Mucosa of gallbladder (tissue), 1 donor: ENCODE measurements at regions not wholly inside any gene's neighbourhood (a gene's known extent, or its start where the extent isn't known, plus 50 kb on each side); places are given as distances from the start of the nearest gene placed in this dataset.
A peak's percentile ranks its signal among the peaks of the same experiment; 100 is the strongest.

Experiments
- DNase-seq: peaks from one replicate; pipeline ENCODE4 v3.0.0-alpha.2; 2020; ENCODE audit warnings: low spot score
- donor health status: DM: no; HTN: no; CAD: no.

DNA sequence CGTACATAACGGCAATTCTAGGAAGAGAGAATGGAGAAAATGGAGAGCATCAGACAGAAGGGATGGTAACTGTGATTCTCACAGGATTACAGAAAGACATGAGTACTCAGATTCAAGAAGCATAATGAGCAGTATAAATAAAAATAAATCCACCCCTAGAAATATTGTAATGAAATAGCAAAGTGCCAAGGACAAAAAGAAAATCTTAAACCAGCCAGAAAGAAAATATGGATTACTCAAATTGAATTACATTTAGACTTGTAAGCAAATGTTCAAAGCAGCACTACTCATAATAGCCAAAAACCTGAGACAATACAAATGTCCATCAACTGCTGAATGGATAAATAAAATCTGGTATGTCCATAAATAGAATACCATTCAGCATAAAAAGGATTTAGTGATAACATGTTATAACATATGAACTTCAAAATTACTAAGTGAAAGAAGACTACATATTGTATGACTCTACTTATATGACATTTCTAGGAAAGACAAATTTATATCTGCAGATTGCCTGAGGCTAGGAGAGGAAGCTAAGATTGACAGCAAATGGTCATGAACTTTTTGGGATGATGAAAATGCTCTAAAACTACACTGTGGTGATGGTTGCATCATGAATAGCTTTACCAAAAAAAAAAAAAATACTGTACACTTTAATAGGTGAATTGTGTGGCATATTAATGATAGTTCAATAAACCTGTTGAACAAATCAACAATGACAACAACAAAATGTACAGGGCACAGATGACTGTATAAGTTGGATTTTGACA, 63.4 kb upstream of the SPTBN1 start:
- DNase-seq: no peak

DNA sequence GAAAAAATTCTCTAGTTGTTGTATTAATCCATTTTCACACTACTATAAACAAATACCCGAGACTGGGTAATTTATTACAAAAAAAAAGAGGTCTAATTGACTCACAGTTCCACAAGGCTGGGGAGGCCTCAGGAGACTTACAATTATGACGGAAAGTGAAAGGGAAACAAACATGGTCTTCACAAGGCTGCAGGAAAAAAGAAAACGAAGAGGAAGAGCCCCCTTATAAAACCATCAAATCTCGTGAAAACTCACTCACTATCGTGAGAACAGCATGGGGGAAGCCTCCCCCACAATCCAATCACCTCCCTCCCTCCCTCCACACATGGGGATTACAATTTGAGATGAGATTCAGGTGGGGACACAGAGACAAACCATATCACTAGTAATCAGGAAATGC, 61.7 kb upstream of the SPTBN1 start:
- DNase-seq: no peak

DNA sequence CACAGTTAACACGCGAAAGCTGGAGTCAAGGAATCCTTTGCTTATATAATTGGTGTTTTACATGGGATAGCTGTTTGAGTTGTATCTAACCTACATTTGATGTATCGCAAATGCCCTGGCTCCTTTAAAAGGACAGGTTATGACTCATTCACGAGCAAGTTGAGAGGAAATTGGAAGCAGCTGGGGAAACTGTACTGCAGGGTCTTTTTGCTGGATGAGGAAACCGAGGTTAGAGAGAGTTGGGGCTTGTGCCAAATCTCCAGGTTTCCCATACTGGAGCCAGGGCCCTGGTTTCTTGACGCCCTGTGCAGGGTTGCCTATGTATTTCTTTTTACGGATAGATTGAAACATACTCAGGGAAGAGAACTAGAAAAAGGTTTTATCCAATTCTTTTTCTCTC, 60.0 kb upstream of the SPTBN1 start:
- no peak for DNase-seq

GRCh38 chr2:54396798-54397197, 59.3 kb upstream of the SPTBN1 start:
- DNase-seq: no peak

GRCh38 chr2:54397426-54397825, 58.7 kb upstream of the SPTBN1 start:
- DNase-seq: no peak

DNA sequence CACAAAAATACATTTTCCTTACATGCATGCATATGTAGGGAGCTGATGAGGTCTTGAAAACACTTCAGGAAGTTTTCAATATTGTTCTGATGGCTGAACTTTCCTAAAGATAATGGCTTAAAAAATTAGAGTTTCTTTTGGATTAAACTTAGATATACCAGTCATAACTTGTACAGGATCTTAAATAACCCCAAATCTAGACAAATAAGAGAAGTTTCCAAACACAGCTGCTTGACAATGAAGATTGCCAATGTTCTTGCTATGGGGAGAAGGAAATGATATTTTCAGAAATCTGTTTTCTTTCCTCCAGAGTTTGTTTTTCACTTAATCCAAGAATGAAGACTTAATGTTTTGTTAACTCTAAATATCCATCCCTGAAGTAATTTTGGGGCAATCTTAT, 54.6 kb upstream of the SPTBN1 start:
- no peak for DNase-seq

DNA sequence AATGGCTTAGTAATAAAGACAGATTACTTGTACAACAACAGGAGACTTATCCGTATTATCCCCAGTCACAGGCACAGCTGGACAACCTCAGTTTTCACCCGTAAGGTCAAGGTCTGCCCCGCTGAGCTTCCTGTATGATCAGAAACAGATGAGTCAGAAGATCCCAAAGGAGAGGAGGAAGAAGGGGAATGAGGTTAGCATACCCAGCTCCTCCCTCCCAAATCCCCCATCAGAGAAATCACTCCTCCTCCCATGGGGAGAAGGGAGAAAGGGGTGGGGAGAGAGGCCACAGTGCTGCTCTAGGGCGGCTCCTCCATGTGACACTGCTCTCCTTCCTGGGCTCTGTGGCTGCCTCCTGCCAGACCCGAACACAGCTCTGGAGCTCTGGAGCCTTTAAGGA, 53.8 kb upstream of the SPTBN1 start:
- peak; percentile 41 for DNase-seq

- DNase-seq: no peak
These were observed 52.5 kb upstream of the SPTBN1 start for GRCh38 chr2:54403512-54404238.

GRCh38 chr2:54404270-54404669, 51.9 kb upstream of the SPTBN1 start:
- no peak for DNase-seq

- no peak for DNase-seq
These were observed 50.1 kb upstream of the SPTBN1 start for GRCh38 chr2:54406031-54406430.
